Astrocyte of the cerebellum (primary cell): ENCODE measurements at regions not wholly inside any gene's neighbourhood (a gene's known extent, or its start where the extent isn't known, plus 50 kb on each side); places are given as distances from the start of the nearest gene placed in this dataset.

Experiments used
- DNase-seq: peaks from one replicate; pipeline ENCODE4 v3.0.0-alpha.2; 2011; ENCODE audit warnings: low read depth
- H3K4me3 ChIP-seq: 2 replicates; pipeline ENCODE4 v1.5.1; 2011; ENCODE audit warnings: mild to moderate bottlenecking, low read depth, low read length, moderate library complexity
- CTCF ChIP-seq: IDR thresholded peaks from 2 replicates; pipeline ENCODE4 v1.5.1; 2012; ENCODE audit warnings: low read length, low read depth, moderate library complexity, mild to moderate bottlenecking; ENCODE audit errors: missing control alignments
- in situ Hi-C: cut with HindIII; loops from 2 replicates; pipeline ENCODE4 v1.10.0; 2017; ENCODE audit warnings: low sequenced_read_pairs

DNA sequence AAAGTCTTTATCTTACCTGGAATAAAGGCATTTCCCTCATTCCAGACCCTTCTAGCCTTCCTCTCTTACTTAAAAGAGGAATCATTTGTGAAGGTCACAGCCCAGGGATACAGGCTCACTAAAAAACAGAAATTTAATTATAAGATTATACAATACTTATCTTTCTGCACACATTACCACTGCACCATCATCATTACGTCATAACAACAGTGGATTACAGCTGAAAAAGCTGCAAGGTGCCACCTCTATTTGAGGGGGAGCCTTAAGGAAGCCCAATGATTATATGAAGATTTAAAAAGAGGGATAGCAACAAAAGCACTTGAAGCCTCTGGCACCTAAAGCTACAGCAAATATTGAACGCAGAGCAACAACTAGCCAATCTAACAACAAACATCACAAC lies 452.9 kb upstream of the EYS start:
- in situ Hi-C loops = no loop called here
- no peak for DNase-seq
- TF ChIP-seq CTCF = no peak
- H3K4me3 ChIP-seq = no peak overlapping the region

- no peak for TF ChIP-seq CTCF
- H3K4me3 ChIP-seq = no peak overlapping the region
- in situ Hi-C loops = no loop called here
- DNase-seq = no peak
These were observed 446.2 kb upstream of the EYS start for GRCh38 chr6:66153247-66153646.

DNA sequence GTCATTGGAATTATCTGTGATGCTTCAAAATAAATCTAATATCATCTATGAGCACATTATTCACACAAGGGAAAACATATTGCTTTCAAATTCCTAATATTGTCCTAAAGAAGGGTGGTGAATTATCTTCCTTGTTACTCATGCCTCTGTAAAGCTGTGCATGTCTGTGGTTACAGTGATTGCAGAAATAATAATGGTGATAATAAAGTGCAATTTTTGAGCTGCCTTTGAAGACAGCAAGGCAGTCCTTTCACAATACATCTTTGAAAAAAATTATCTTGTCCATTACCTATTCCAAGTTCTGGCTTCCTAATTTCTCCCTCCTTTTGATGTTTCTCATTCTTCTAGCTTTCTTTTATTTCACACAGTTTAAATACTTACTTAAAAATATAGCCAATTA lies 442.1 kb upstream of the EYS start:
- no peak for TF ChIP-seq CTCF
- H3K4me3 ChIP-seq = no peak overlapping the region
- in situ Hi-C loops = no loop called here
- DNase-seq = no peak

DNA sequence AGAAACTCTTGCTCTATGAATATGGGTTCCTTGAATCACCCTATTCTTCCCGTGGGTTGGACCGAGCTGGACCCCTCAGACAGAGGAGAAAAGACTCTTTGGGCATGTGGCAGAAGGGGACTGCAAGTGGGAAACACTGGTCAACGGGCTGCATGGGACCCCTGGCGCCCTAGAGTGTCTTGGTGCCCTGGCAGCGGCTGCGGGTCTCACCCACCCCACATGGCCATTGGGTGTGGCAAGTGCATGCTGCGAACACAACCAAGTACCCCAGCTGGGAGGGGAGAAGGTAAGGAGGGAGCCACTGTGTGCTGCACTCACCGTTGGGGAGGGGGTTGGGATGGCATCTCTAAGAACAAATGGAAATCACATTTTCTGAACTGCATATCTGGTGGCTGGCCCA lies 438.8 kb upstream of the EYS start:
- in situ Hi-C loops = no loop called here
- no peak for TF ChIP-seq CTCF
- no peak overlapping the region for H3K4me3 ChIP-seq
- DNase-seq = no peak

GRCh38 chr6:66134021-66134420 lies 427.0 kb upstream of the EYS start:
- no peak for DNase-seq
- no peak overlapping the region for H3K4me3 ChIP-seq
- in situ Hi-C loops = no loop called here
- TF ChIP-seq CTCF = no peak

- no peak for DNase-seq
- in situ Hi-C loops = no loop called here
- no peak overlapping the region for H3K4me3 ChIP-seq
- TF ChIP-seq CTCF = no peak
These were observed 421.6 kb upstream of the EYS start for GRCh38 chr6:66128656-66129055.

GRCh38 chr6:66128243-66128642 lies 421.2 kb upstream of the EYS start:
- in situ Hi-C loops = no loop called here
- no peak overlapping the region for H3K4me3 ChIP-seq
- no peak for TF ChIP-seq CTCF
- DNase-seq = no peak
